Upper lobe of right lung (tissue), 1 donor: ENCODE measurements at regions not wholly inside any gene's neighbourhood (a gene's known extent, or its start where the extent isn't known, plus 50 kb on each side); places are given as distances from the start of the nearest gene placed in this dataset.

Experiments
- ATAC-seq: fragments of 200-7000 bp; cut with Tn5 transposase; one replicate; pipeline ENCODE4 v1.9.1; 2020; ENCODE audit warnings: mild to moderate bottlenecking, moderate library complexity
- DNase-seq: peaks from one replicate; pipeline ENCODE4 v3.0.0-alpha.2; 2020
- H3K27ac ChIP-seq: fragments of 200-600 bp; one replicate; pipeline ENCODE4 v1.8.0; 2022
- H3K27me3 ChIP-seq: fragments of 200-600 bp; one replicate; pipeline ENCODE4 v1.8.0; 2022; ENCODE audit warnings: mild to moderate bottlenecking
- H3K36me3 ChIP-seq: fragments of 200-600 bp; one replicate; pipeline ENCODE4 v1.8.0; 2022
- H3K4me1 ChIP-seq: fragments of 200-600 bp; one replicate; pipeline ENCODE4 v1.8.0; 2022
- H3K4me3 ChIP-seq: fragments of 200-600 bp; one replicate; pipeline ENCODE4 v1.8.0; 2022; ENCODE audit warnings: mild to moderate bottlenecking
- H3K9me3 ChIP-seq: fragments of 200-600 bp; one replicate; pipeline ENCODE4 v1.8.0; 2022
- CTCF ChIP-seq: fragments of 200-600 bp; IDR thresholded peaks from one replicate; pipeline ENCODE4 v1.8.0; 2022; ENCODE audit warnings: antibody characterized with exemption
- intact Hi-C: fragments of 100-400 bp; cut with DNase I; formaldehyde crosslinking; loops from one replicate; pipeline ENCODE4 v1.11.0; 2022
- donor health status: DM: no; HTN: yes; CAD: no; lungs with severe emphysema.

GRCh38 chr13:90766386-90766902 lies 581.0 kb upstream of the MIR17HG start:
- H3K27ac ChIP-seq, result no peak overlapping the region
- H3K36me3 ChIP-seq, result no peaks in the 10 kb centered on the region
- H3K9me3 ChIP-seq, result no peaks in the 10 kb centered on the region
- DNase-seq (no peak), ATAC-seq (no peak)
- no peaks in the 10 kb centered on the region for H3K27me3 ChIP-seq
- no peak for TF ChIP-seq CTCF
- intact Hi-C loops, result no loop called here
- no peak overlapping the region for H3K4me3 ChIP-seq
- H3K4me1 ChIP-seq, result no peaks in the 10 kb centered on the region

- H3K27ac ChIP-seq, result no peak overlapping the region
- intact Hi-C loops, result no loop called here
- TF ChIP-seq CTCF, result no peak
Measured at GRCh38 chr13:90768116-90768515, 579.4 kb upstream of the MIR17HG start.

GRCh38 chr13:90769387-90769786 lies 578.1 kb upstream of the MIR17HG start:
- H3K4me1 ChIP-seq, result no peaks in the 10 kb centered on the region
- ATAC-seq (no peak), DNase-seq (no peak)
- H3K36me3 ChIP-seq, result no peaks in the 10 kb centered on the region
- TF ChIP-seq CTCF, result no peak
- no peak overlapping the region for H3K4me3 ChIP-seq
- no peaks in the 10 kb centered on the region for H3K27me3 ChIP-seq
- intact Hi-C loops, result no loop called here
- H3K9me3 ChIP-seq, result no peaks in the 10 kb centered on the region
- no peak overlapping the region for H3K27ac ChIP-seq

More at GRCh38 chr13:90768116-90768515, 579.4 kb upstream of the MIR17HG start:
- DNase-seq (no peak), ATAC-seq (no peak)
- no peaks in the 10 kb centered on the region for H3K27me3 ChIP-seq
- no peaks in the 10 kb centered on the region for H3K36me3 ChIP-seq
- no peaks in the 10 kb centered on the region for H3K9me3 ChIP-seq
- no peak overlapping the region for H3K4me3 ChIP-seq
- H3K4me1 ChIP-seq, result no peaks in the 10 kb centered on the region

- no peak for TF ChIP-seq CTCF
- intact Hi-C loops, result no loop called here
- Histone ChIP-seq H3K9me3 (no peaks in the 10 kb centered on the region), H3K27ac (no peak overlapping the region), H3K36me3 (no peaks in the 10 kb centered on the region), H3K4me1 (no peaks in the 10 kb centered on the region), H3K4me3 (no peak overlapping the region), H3K27me3 (no peaks in the 10 kb centered on the region)
- DNase-seq (no peak), ATAC-seq (no peak)
Measured at GRCh38 chr13:90770334-90770733, 577.2 kb upstream of the MIR17HG start.

GRCh38 chr13:90773681-90774080 lies 573.8 kb upstream of the MIR17HG start:
- no peaks in the 10 kb centered on the region for H3K36me3 ChIP-seq
- no peaks in the 10 kb centered on the region for H3K9me3 ChIP-seq
- DNase-seq (no peak), ATAC-seq (no peak)
- TF ChIP-seq CTCF, result no peak
- H3K27ac ChIP-seq, result no peak overlapping the region
- H3K27me3 ChIP-seq, result no peaks in the 10 kb centered on the region
- H3K4me1 ChIP-seq, result no peaks in the 10 kb centered on the region
- no peak overlapping the region for H3K4me3 ChIP-seq
- intact Hi-C loops, result no loop called here
